ENCODE measurements at regions not wholly inside any gene's neighbourhood (a gene's known extent, or its start where the extent isn't known, plus 50 kb on each side); places are given as distances from the start of the nearest gene placed in this dataset.

DNA sequence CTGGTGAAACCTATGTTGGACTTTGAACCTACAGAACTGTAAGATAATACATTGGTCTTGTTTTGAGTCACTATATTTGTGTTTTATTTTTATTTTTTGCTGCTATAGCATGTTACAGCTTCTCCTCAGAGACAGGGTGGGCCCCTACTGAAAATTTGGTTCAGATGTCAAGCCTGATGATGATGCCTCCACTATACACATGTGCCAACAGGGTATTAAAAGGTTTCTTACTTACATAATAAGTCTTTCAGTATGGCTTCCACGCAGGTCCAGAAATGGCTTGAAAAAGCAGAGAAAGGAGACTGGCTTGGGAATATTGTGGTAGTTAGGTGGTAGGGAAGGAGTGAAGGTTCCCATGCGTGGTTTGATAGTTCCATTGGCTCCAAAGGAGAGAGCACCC, 52.9 kb upstream of the ELAC2 start:
- DNase-seq (ENCODE audit: low read depth) = no peak
- H3K4me3 ChIP-seq (ENCODE audit: control insufficient read depth, low read depth, low read length) = no peak overlapping the region
- TF ChIP-seq, protein P1, sequence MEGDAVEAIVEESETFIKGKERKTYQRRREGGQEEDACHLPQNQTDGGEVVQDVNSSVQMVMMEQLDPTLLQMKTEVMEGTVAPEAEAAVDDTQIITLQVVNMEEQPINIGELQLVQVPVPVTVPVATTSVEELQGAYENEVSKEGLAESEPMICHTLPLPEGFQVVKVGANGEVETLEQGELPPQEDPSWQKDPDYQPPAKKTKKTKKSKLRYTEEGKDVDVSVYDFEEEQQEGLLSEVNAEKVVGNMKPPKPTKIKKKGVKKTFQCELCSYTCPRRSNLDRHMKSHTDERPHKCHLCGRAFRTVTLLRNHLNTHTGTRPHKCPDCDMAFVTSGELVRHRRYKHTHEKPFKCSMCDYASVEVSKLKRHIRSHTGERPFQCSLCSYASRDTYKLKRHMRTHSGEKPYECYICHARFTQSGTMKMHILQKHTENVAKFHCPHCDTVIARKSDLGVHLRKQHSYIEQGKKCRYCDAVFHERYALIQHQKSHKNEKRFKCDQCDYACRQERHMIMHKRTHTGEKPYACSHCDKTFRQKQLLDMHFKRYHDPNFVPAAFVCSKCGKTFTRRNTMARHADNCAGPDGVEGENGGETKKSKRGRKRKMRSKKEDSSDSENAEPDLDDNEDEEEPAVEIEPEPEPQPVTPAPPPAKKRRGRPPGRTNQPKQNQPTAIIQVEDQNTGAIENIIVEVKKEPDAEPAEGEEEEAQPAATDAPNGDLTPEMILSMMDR (conservative IDR thresholded peaks at IDR 0.05; ENCODE audit: control insufficient read depth, insufficient read depth, low read depth, low read length) = no peak

DNA sequence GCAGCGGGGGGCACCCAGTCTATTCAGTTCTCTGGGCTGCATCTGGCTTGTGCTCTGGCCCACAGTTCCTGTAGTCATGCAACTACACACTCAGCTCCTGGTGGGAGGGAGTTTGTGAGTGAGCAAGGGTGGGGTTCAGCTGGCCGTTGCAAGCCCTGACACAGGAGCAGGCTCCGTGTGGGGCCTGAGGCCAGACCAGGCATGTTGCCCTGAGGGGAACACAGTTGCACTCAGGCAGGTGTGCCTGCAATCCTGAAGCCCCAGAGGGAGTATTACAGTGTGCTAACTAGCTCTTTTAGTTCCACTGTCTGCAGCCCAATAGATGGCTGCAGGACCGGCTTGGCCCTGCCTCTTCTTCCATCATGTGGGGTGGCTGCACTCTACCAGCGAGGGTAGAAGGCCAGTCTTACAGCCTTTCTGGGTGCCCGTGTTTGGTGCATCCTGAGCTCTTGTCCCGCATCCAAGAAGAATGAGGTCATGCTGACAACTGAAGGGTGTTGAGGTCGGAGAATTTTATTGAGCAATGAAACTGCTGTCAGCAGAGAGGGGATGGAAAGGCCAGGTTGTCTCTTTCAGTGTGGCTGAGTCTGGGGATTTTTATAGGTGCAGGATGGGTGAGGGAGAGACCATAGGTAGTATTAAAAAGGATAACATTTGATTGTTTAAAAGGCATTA, 49.9 kb upstream of the ELAC2 start:
- no peak overlapping the region for H3K4me3 ChIP-seq (ENCODE audit: control insufficient read depth, low read depth, low read length)
- TF ChIP-seq, protein P1 (conservative IDR thresholded peaks at IDR 0.05; ENCODE audit: control insufficient read depth, insufficient read depth, low read depth, low read length) = no peak
- DNase-seq (ENCODE audit: low read depth) = peak; percentile 15

All from fibroblast of mammary gland (primary cell).